ENCODE measurements at regions not wholly inside any gene's neighbourhood (a gene's known extent, or its start where the extent isn't known, plus 50 kb on each side); places are given as distances from the start of the nearest gene placed in this dataset.

- Mint-ChIP-seq H3K36me3 (ENCODE audit: low read depth) (no peaks in the 10 kb centered on the region), H3K27me3 (no peaks in the 10 kb centered on the region), H3K4me3 (no peak overlapping the region), H3K27ac (no peak overlapping the region), H3K4me1 (ENCODE audit: low read depth) (no peaks in the 10 kb centered on the region), H3K9me3 (peaks cover 14% of the 10 kb centered on the region)
- CTCF ChIA-PET, result no interaction called here
- intact Hi-C loops (cut with DNase I, micrococcal nuclease), result no loop called here
- Histone ChIP-seq H3K27me3 (ENCODE audit: control insufficient read depth in 1 of 2, insufficient read depth in 2 of 2, low read length in 2 of 2) (no peaks in the 10 kb centered on the region), H3K9me3 (ENCODE audit: control insufficient read depth in 1 of 2, insufficient read depth in 1 of 2, low read length in 2 of 2) (no peaks in the 10 kb centered on the region), H3K4me1 (ENCODE audit: insufficient read depth, low read length) (no peaks in the 10 kb centered on the region), H3K4me3 (ENCODE audit: low read length) (no peak overlapping the region), H3K36me3 (ENCODE audit: insufficient read depth, low read length) (no peaks in the 10 kb centered on the region), H3K27ac (ENCODE audit: low read depth in 1 of 2, low read length in 2 of 2) (no peak overlapping the region)
- POLR2A ChIA-PET, result interaction anchor here (0.7 kb wide), 1 partner anchor 50 kb away, joined by 3 read pairs; no protein-coding TSS in a partner anchor
- no peak for ATAC-seq (ENCODE audit: poor library complexity)
- no peak for TF ChIP-seq CTCF (IDR thresholded peaks at IDR 0.05)
- DNase-seq, result no peak
Measured at GRCh38 chr12:60704171-60704914, 1108.5 kb downstream of the SLC16A7 start.

GRCh38 chr12:60710246-60710645 is 1114.4 kb downstream of the SLC16A7 start:
- Mint-ChIP-seq H3K9me3 (peaks cover 16% of the 10 kb centered on the region), H3K36me3 (ENCODE audit: low read depth) (no peaks in the 10 kb centered on the region), H3K4me3 (no peak overlapping the region), H3K4me1 (ENCODE audit: low read depth) (no peaks in the 10 kb centered on the region), H3K27ac (no peak overlapping the region), H3K27me3 (no peaks in the 10 kb centered on the region)
- intact Hi-C loops (cut with DNase I, micrococcal nuclease), result no loop called here
- no peak for TF ChIP-seq CTCF (IDR thresholded peaks at IDR 0.05)
- CTCF ChIA-PET, result no interaction called here
- H3K36me3 ChIP-seq (ENCODE audit: insufficient read depth, low read length), result no peaks in the 10 kb centered on the region
- H3K27me3 ChIP-seq (ENCODE audit: control insufficient read depth in 1 of 2, insufficient read depth in 2 of 2, low read length in 2 of 2), result no peaks in the 10 kb centered on the region
- H3K4me3 ChIP-seq (ENCODE audit: low read length), result no peak overlapping the region
- DNase-seq (no peak), ATAC-seq (ENCODE audit: poor library complexity) (no peak)
- POLR2A ChIA-PET, result no interaction called here
- H3K27ac ChIP-seq (ENCODE audit: low read depth in 1 of 2, low read length in 2 of 2), result no peak overlapping the region
- H3K9me3 ChIP-seq (ENCODE audit: control insufficient read depth in 1 of 2, insufficient read depth in 1 of 2, low read length in 2 of 2), result no peaks in the 10 kb centered on the region
- H3K4me1 ChIP-seq (ENCODE audit: insufficient read depth, low read length), result no peaks in the 10 kb centered on the region

- H3K27me3 ChIP-seq (ENCODE audit: control insufficient read depth in 1 of 2, insufficient read depth in 2 of 2, low read length in 2 of 2), result no peaks in the 10 kb centered on the region
- H3K36me3 ChIP-seq (ENCODE audit: insufficient read depth, low read length), result no peaks in the 10 kb centered on the region
- H3K9me3 ChIP-seq (ENCODE audit: control insufficient read depth in 1 of 2, insufficient read depth in 1 of 2, low read length in 2 of 2), result no peaks in the 10 kb centered on the region
- Mint-ChIP-seq H3K9me3 (peaks cover 9% of the 10 kb centered on the region), H3K27me3 (no peaks in the 10 kb centered on the region), H3K4me3 (no peak overlapping the region), H3K27ac (no peak overlapping the region), H3K4me1 (ENCODE audit: low read depth) (no peaks in the 10 kb centered on the region), H3K36me3 (ENCODE audit: low read depth) (no peaks in the 10 kb centered on the region)
- ChIA-PET CTCF (no interaction called here), POLR2A (no interaction called here)
- H3K27ac ChIP-seq (ENCODE audit: low read depth in 1 of 2, low read length in 2 of 2), result no peak overlapping the region
- ATAC-seq (ENCODE audit: poor library complexity), result no peak
- intact Hi-C loops (cut with DNase I, micrococcal nuclease), result no loop called here
- DNase-seq, result no peak
- no peaks in the 10 kb centered on the region for H3K4me1 ChIP-seq (ENCODE audit: insufficient read depth, low read length)
- no peak for TF ChIP-seq CTCF (IDR thresholded peaks at IDR 0.05)
- no peak overlapping the region for H3K4me3 ChIP-seq (ENCODE audit: low read length)
Measured at GRCh38 chr12:60714141-60714900, 1118.5 kb downstream of the SLC16A7 start.
